ENCODE measurements at regions not wholly inside any gene's neighbourhood (a gene's known extent, or its start where the extent isn't known, plus 50 kb on each side); places are given as distances from the start of the nearest gene placed in this dataset.

- Mint-ChIP-seq H3K27me3 (ENCODE audit: unreplicated experiment) (peaks cover 1% of the 10 kb centered on the region), H3K4me3 (ENCODE audit: unreplicated experiment) (no peak overlapping the region), H3K9me3 (ENCODE audit: unreplicated experiment) (no peaks in the 10 kb centered on the region), H3K27ac (ENCODE audit: unreplicated experiment) (no peak overlapping the region), H3K4me1 (ENCODE audit: unreplicated experiment) (peaks cover 4% of the 10 kb centered on the region), H3K36me3 (ENCODE audit: low read depth, unreplicated experiment) (no peaks in the 10 kb centered on the region)
- no peak for TF ChIP-seq CTCF (IDR thresholded peaks at IDR 0.05; ENCODE audit: unreplicated experiment)
- DNase-seq (ENCODE audit: low spot score): no peak
Measured at GRCh38 chr16:55204923-55205322, 119.1 kb upstream of the IRX6 start.

GRCh38 chr16:55207693-55208428 lies 116.1 kb upstream of the IRX6 start:
- H3K27me3 Mint-ChIP-seq (ENCODE audit: unreplicated experiment): peaks cover 1% of the 10 kb centered on the region
- DNase-seq (ENCODE audit: low spot score): no peak
- no peaks in the 10 kb centered on the region for H3K36me3 Mint-ChIP-seq (ENCODE audit: low read depth, unreplicated experiment)
- no peaks in the 10 kb centered on the region for H3K9me3 Mint-ChIP-seq (ENCODE audit: unreplicated experiment)
- H3K27ac Mint-ChIP-seq (ENCODE audit: unreplicated experiment): no peak overlapping the region
- H3K4me3 Mint-ChIP-seq (ENCODE audit: unreplicated experiment): no peak overlapping the region
- H3K4me1 Mint-ChIP-seq (ENCODE audit: unreplicated experiment): peaks cover 4% of the 10 kb centered on the region
- no peak for TF ChIP-seq CTCF (IDR thresholded peaks at IDR 0.05; ENCODE audit: unreplicated experiment)

- DNase-seq (ENCODE audit: low spot score): no peak
- TF ChIP-seq CTCF (IDR thresholded peaks at IDR 0.05; ENCODE audit: unreplicated experiment): no peak
- no peaks in the 10 kb centered on the region for H3K36me3 Mint-ChIP-seq (ENCODE audit: low read depth, unreplicated experiment)
- H3K27me3 Mint-ChIP-seq (ENCODE audit: unreplicated experiment): peaks cover 1% of the 10 kb centered on the region
- no peaks in the 10 kb centered on the region for H3K9me3 Mint-ChIP-seq (ENCODE audit: unreplicated experiment)
- no peak overlapping the region for H3K4me3 Mint-ChIP-seq (ENCODE audit: unreplicated experiment)
- peaks cover 2% of the 10 kb centered on the region for H3K4me1 Mint-ChIP-seq (ENCODE audit: unreplicated experiment)
- no peak overlapping the region for H3K27ac Mint-ChIP-seq (ENCODE audit: unreplicated experiment)
Measured at GRCh38 chr16:55209626-55210025, 114.4 kb upstream of the IRX6 start.

GRCh38 chr16:55212791-55213190 lies 111.2 kb upstream of the IRX6 start:
- Mint-ChIP-seq H3K4me1 (ENCODE audit: unreplicated experiment) (no peaks in the 10 kb centered on the region), H3K36me3 (ENCODE audit: low read depth, unreplicated experiment) (no peaks in the 10 kb centered on the region), H3K27me3 (ENCODE audit: unreplicated experiment) (peaks cover 1% of the 10 kb centered on the region), H3K9me3 (ENCODE audit: unreplicated experiment) (no peaks in the 10 kb centered on the region), H3K4me3 (ENCODE audit: unreplicated experiment) (no peak overlapping the region), H3K27ac (ENCODE audit: unreplicated experiment) (no peak overlapping the region)
- DNase-seq (ENCODE audit: low spot score): no peak
- no peak for TF ChIP-seq CTCF (IDR thresholded peaks at IDR 0.05; ENCODE audit: unreplicated experiment)

- Mint-ChIP-seq H3K27ac (ENCODE audit: unreplicated experiment) (no peak overlapping the region), H3K9me3 (ENCODE audit: unreplicated experiment) (no peaks in the 10 kb centered on the region), H3K27me3 (ENCODE audit: unreplicated experiment) (no peaks in the 10 kb centered on the region), H3K4me1 (ENCODE audit: unreplicated experiment) (no peaks in the 10 kb centered on the region), H3K36me3 (ENCODE audit: low read depth, unreplicated experiment) (no peaks in the 10 kb centered on the region), H3K4me3 (ENCODE audit: unreplicated experiment) (no peak overlapping the region)
- no peak for TF ChIP-seq CTCF (IDR thresholded peaks at IDR 0.05; ENCODE audit: unreplicated experiment)
- no peak for DNase-seq (ENCODE audit: low spot score)
Measured at GRCh38 chr16:55214412-55214811, 109.6 kb upstream of the IRX6 start.
